ENCODE measurements at regions not wholly inside any gene's neighbourhood (a gene's known extent, or its start where the extent isn't known, plus 50 kb on each side); places are given as distances from the start of the nearest gene placed in this dataset.

- TF ChIP-seq CTCF (conservative IDR thresholded peaks at IDR 0.05; ENCODE audit: low read depth, low read length) = no peak
- no peak for TF ChIP-seq MAFK (IDR thresholded peaks at IDR 0.05; ENCODE audit: low read depth, low read length)
- TF ChIP-seq MAZ (IDR thresholded peaks at IDR 0.05; ENCODE audit: borderline replicate concordance, low read depth, low read length) = no peak
- no peak for TF ChIP-seq POLR2A (IDR thresholded peaks at IDR 0.05; ENCODE audit: low read depth, low read length)
- no peak for TF ChIP-seq CHD1 (IDR thresholded peaks at IDR 0.05; ENCODE audit: low read depth, low read length)
Measured at GRCh38 chr12:75884465-75884985, 147.1 kb downstream of the PHLDA1 start.
